Skin epidermis (tissue), 12 donors: ENCODE measurements at regions not wholly inside any gene's neighbourhood (a gene's known extent, or its start where the extent isn't known, plus 50 kb on each side); places are given as distances from the start of the nearest gene placed in this dataset.

Source experiments
- H3K27ac ChIP-seq, 21 experiments: fragments of 200-600 bp; sonication (generic) in 11 of 21; one replicate each; pipeline ENCODE4 v1.5.0; 2020; ENCODE audit warnings: mild to moderate bottlenecking in 3 of 21, inconsistent platforms in 2 of 21, moderate library complexity in 2 of 21
- H3K4me3 ChIP-seq, 7 experiments: fragments of 200-600 bp; sonication (generic) in 2 of 7; one replicate each; pipeline ENCODE4 v1.5.0; 2020; ENCODE audit warnings: inconsistent platforms in 2 of 7, mild to moderate bottlenecking in 2 of 7, moderate library complexity in 1 of 7

GRCh38 chr6:169885131-169885530 is 133.7 kb downstream of the ERMARD start:
- Histone ChIP-seq H3K4me3 (no peak overlapping the region), H3K27ac (no peak overlapping the region)

- Histone ChIP-seq H3K4me3 (no peak overlapping the region), H3K27ac (no peak overlapping the region)
Observed at GRCh38 chr6:169884158-169884557, 132.7 kb downstream of the ERMARD start.

- no peak overlapping the region for H3K4me3 ChIP-seq
- no peak overlapping the region for H3K27ac ChIP-seq
Observed at GRCh38 chr6:169883316-169883715, 131.9 kb downstream of the ERMARD start.

GRCh38 chr6:169881976-169882375 is 130.6 kb downstream of the ERMARD start:
- H3K27ac ChIP-seq = no peak overlapping the region
- no peak overlapping the region for H3K4me3 ChIP-seq

- no peak overlapping the region for H3K27ac ChIP-seq
Observed at GRCh38 chr6:169881398-169881797, 130.0 kb downstream of the ERMARD start.

GRCh38 chr6:169880516-169880915 is 129.1 kb downstream of the ERMARD start:
- no peak overlapping the region for H3K4me3 ChIP-seq
- H3K27ac ChIP-seq = no peak overlapping the region

More at GRCh38 chr6:169881398-169881797, 130.0 kb downstream of the ERMARD start:
- H3K4me3 ChIP-seq = no peak overlapping the region

- Histone ChIP-seq H3K4me3 (no peak overlapping the region), H3K27ac (no peak overlapping the region)
Observed at GRCh38 chr6:169869301-169869700, 117.9 kb downstream of the ERMARD start.

GRCh38 chr6:169868458-169868857 is 117.0 kb downstream of the ERMARD start:
- H3K27ac ChIP-seq = peak overlapping the region in 1 of 21 experiments; percentile 51

GRCh38 chr6:169867751-169868191 is 116.3 kb downstream of the ERMARD start:
- Histone ChIP-seq H3K4me3 (no peak overlapping the region), H3K27ac (peak overlapping the region in 1 of 21 experiments; percentile 51)

More at GRCh38 chr6:169868458-169868857, 117.0 kb downstream of the ERMARD start:
- H3K4me3 ChIP-seq = no peak overlapping the region

GRCh38 chr6:169866668-169867521 is 115.5 kb downstream of the ERMARD start:
- H3K4me3 ChIP-seq = no peak overlapping the region
- H3K27ac ChIP-seq = no peak overlapping the region

- H3K4me3 ChIP-seq = no peak overlapping the region
- H3K27ac ChIP-seq = no peak overlapping the region
Observed at GRCh38 chr6:169866140-169866534, 114.7 kb downstream of the ERMARD start.

- Histone ChIP-seq H3K4me3 (no peak overlapping the region), H3K27ac (no peak overlapping the region)
Observed at GRCh38 chr6:169865346-169866139, 114.1 kb downstream of the ERMARD start.

- Histone ChIP-seq H3K27ac (no peak overlapping the region), H3K4me3 (no peak overlapping the region)
Observed at GRCh38 chr6:169864148-169865020, 113.0 kb downstream of the ERMARD start.

- Histone ChIP-seq H3K4me3 (no peak overlapping the region), H3K27ac (no peak overlapping the region)
Observed at GRCh38 chr6:169863710-169864109, 112.3 kb downstream of the ERMARD start.

- Histone ChIP-seq H3K27ac (peak overlapping the region in 3 of 21 experiments; percentile 1 to 62 (median 46)), H3K4me3 (no peak overlapping the region)
Observed at GRCh38 chr6:169862892-169863525, 111.6 kb downstream of the ERMARD start.

- H3K4me3 ChIP-seq = no peak overlapping the region
- peak overlapping the region in 5 of 21 experiments; percentile 1 to 62 (median 38) for H3K27ac ChIP-seq
Observed at GRCh38 chr6:169862043-169862891, 110.8 kb downstream of the ERMARD start.

GRCh38 chr6:169861431-169862042 is 110.1 kb downstream of the ERMARD start:
- Histone ChIP-seq H3K27ac (peak overlapping the region in 1 of 21 experiments; percentile 62), H3K4me3 (no peak overlapping the region)
